ENCODE measurements at regions not wholly inside any gene's neighbourhood (a gene's known extent, or its start where the extent isn't known, plus 50 kb on each side); places are given as distances from the start of the nearest gene placed in this dataset.

- ChIA-PET POLR2A (no interaction called here), RAD21 (ENCODE audit: unreplicated experiment) (no interaction called here), CTCF (no interaction called here), SMC1A (ENCODE audit: uncharacterized antibody, unreplicated experiment) (no interaction called here)
- no peak for DNase-seq (ENCODE audit: low read depth, low spot score)
- Histone ChIP-seq H3K27me3 (replicated peaks in 1 of 2; ENCODE audit: control insufficient read depth in 2 of 2, insufficient read depth in 2 of 2, low read length in 1 of 2) (no peaks in the 10 kb centered on the region), H3K4me3 (no peak overlapping the region), H3K9ac (ENCODE audit: control insufficient read depth, insufficient read depth, low read length) (no peak overlapping the region), H3K79me2 (ENCODE audit: control insufficient read depth, insufficient read depth, low read length) (no peaks in the 10 kb centered on the region), H3K36me3 (ENCODE audit: control insufficient read depth in 2 of 2, insufficient read depth in 2 of 2, low read length in 1 of 2) (no peaks in the 10 kb centered on the region), H3K4me1 (ENCODE audit: control insufficient read depth, insufficient read depth, low read length) (no peaks in the 10 kb centered on the region), H3K27ac (ENCODE audit: control insufficient read depth, insufficient read depth) (no peak overlapping the region), H4K20me1 (ENCODE audit: control insufficient read depth, insufficient read depth) (no peaks in the 10 kb centered on the region), H3K9me3 (replicated peaks; ENCODE audit: control insufficient read depth, insufficient read depth, low read length) (no peaks in the 10 kb centered on the region), H2AFZ (ENCODE audit: control insufficient read depth, low read depth, low read length) (no peak overlapping the region), H3K4me2 (ENCODE audit: control insufficient read depth, insufficient read depth) (no peak overlapping the region)
- FAIRE-seq, result no peak
- ATAC-seq, result no peak
- 36% methylated on average over 4 of the region's 4 CpGs for whole genome bisulfite sequencing (ENCODE audit: insufficient coverage, insufficient replicate concordance, low lambda C conversion rate, missing lambda C conversion rate)
- no TSS peak for BruUV-seq (replicated peaks)
- no peak for TF ChIP-seq HDAC2 (IDR thresholded peaks at IDR 0.05)
- no peak for TF ChIP-seq NRF1 (conservative IDR thresholded peaks at IDR 0.05; ENCODE audit: low read depth, low read length)
- TF ChIP-seq PAX5 (IDR thresholded peaks at IDR 0.05; ENCODE audit: borderline replicate concordance, low read depth, low read length), result no peak
- TF ChIP-seq DPF2 (IDR thresholded peaks at IDR 0.05), result no peak
- no peak for TF ChIP-seq NR2C2 (IDR thresholded peaks at IDR 0.05; ENCODE audit: borderline replicate concordance, control insufficient read depth, insufficient read length, low read depth)
- no peak for TF ChIP-seq SREBF1 (IDR thresholded peaks at IDR 0.05; ENCODE audit: low read length)
- TF ChIP-seq POLR2AphosphoS5 (IDR thresholded peaks at IDR 0.05; ENCODE audit: low read length), result no peak
- TF ChIP-seq FOXM1 (IDR thresholded peaks at IDR 0.05; ENCODE audit: low read depth, low read length), result no peak
- no peak for TF ChIP-seq ZSCAN29 (IDR thresholded peaks at IDR 0.05)
- TF ChIP-seq, protein P1, sequence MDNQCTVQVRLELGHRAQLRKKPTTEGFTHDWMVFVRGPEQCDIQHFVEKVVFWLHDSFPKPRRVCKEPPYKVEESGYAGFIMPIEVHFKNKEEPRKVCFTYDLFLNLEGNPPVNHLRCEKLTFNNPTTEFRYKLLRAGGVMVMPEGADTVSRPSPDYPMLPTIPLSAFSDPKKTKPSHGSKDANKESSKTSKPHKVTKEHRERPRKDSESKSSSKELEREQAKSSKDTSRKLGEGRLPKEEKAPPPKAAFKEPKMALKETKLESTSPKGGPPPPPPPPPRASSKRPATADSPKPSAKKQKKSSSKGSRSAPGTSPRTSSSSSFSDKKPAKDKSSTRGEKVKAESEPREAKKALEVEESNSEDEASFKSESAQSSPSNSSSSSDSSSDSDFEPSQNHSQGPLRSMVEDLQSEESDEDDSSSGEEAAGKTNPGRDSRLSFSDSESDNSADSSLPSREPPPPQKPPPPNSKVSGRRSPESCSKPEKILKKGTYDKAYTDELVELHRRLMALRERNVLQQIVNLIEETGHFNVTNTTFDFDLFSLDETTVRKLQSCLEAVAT (IDR thresholded peaks at IDR 0.05), result no peak
- TF ChIP-seq ATF3 (IDR thresholded peaks at IDR 0.05; ENCODE audit: borderline replicate concordance, extremely low read depth, low read depth, low read length), result no peak
- no peak for TF ChIP-seq SIX5 (IDR thresholded peaks at IDR 0.05; ENCODE audit: low read depth, low read length, severe bottlenecking)
- TF ChIP-seq, protein P2, sequence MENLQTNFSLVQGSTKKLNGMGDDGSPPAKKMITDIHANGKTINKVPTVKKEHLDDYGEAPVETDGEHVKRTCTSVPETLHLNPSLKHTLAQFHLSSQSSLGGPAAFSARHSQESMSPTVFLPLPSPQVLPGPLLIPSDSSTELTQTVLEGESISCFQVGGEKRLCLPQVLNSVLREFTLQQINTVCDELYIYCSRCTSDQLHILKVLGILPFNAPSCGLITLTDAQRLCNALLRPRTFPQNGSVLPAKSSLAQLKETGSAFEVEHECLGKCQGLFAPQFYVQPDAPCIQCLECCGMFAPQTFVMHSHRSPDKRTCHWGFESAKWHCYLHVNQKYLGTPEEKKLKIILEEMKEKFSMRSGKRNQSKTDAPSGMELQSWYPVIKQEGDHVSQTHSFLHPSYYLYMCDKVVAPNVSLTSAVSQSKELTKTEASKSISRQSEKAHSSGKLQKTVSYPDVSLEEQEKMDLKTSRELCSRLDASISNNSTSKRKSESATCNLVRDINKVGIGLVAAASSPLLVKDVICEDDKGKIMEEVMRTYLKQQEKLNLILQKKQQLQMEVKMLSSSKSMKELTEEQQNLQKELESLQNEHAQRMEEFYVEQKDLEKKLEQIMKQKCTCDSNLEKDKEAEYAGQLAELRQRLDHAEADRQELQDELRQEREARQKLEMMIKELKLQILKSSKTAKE (IDR thresholded peaks at IDR 0.05; ENCODE audit: low read depth, poor library complexity, severe bottlenecking), result no peak
- intact Hi-C loops (cut with micrococcal nuclease; ENCODE audit: unreplicated experiment) (no loop called here), in situ Hi-C loops (cut with MboI) (no loop called here)
These were observed 494.1 kb downstream of the TLE1 start for GRCh38 chr9:81195206-81195605.

Data from GM12878 (cell line).